H1 (cell line): ENCODE measurements at regions not wholly inside any gene's neighbourhood (a gene's known extent, or its start where the extent isn't known, plus 50 kb on each side); places are given as distances from the start of the nearest gene placed in this dataset.

ENCODE experiments used
- CTCF ChIA-PET: fragments of 300-600 bp; sonication (Branson Sonifier 250); formaldehyde crosslinking; loops from one replicate; lab custom pipeline; 2021; ENCODE audit not compliant: partially characterized antibody; lab: Charles Lee
- POLR2A ChIA-PET: fragments of 300-600 bp; sonication (Branson Sonifier 250); formaldehyde crosslinking; loops from one replicate; lab custom pipeline; 2021; ENCODE audit warnings: inconsistent platforms; ENCODE audit not compliant: partially characterized antibody; lab: Charles Lee
- DNase-seq, 2 experiments: peaks; one replicate each; pipeline versions ENCODE4 v3.0.0 to v3.0.0-alpha.2; 2010 to 2022; ENCODE audit warnings: low spot score in 2 of 2, low read depth in 1 of 2, mixed read lengths in 1 of 2
- FAIRE-seq: peaks from 2 replicates; lab custom pipeline; 2011; peaks lifted over from hg19 to GRCh38; lab: Jason Lieb, UNC
- H2AFZ ChIP-seq: 2 replicates; pipeline ENCODE4 v1.8.1; 2012; ENCODE audit warnings: low read length, inconsistent platforms
- H2AK5ac ChIP-seq: 2 replicates; pipeline ENCODE4 v1.6.1; 2013; ENCODE audit warnings: low read depth, low read length
- H2BK120ac ChIP-seq: replicated peaks from 2 replicates; pipeline ENCODE3; 2013; ENCODE audit warnings: low read depth, low read length, inconsistent platforms
- H2BK12ac ChIP-seq: 2 replicates; pipeline ENCODE4 v1.6.1; 2013; ENCODE audit warnings: low read depth, low read length
- H2BK15ac ChIP-seq: 2 replicates; pipeline ENCODE4 v1.6.1; 2013; ENCODE audit warnings: low read length
- H2BK20ac ChIP-seq: 2 replicates; pipeline ENCODE4 v1.6.1; 2013; ENCODE audit warnings: low read length
- H2BK5ac ChIP-seq: 2 replicates; pipeline ENCODE4 v1.6.1; 2013; ENCODE audit warnings: low read depth, low read length
- H3K14ac ChIP-seq: 2 replicates; pipeline ENCODE4 v1.6.1; 2013; ENCODE audit warnings: inconsistent platforms; ENCODE audit not compliant: insufficient read length
- H3K18ac ChIP-seq: 2 replicates; pipeline ENCODE4 v1.6.1; 2013; ENCODE audit warnings: low read length; ENCODE audit errors: extremely low read depth
- H3K23ac ChIP-seq: 2 replicates; pipeline ENCODE4 v1.6.1; 2013; ENCODE audit warnings: inconsistent platforms; ENCODE audit not compliant: insufficient read length
- H3K23me2 ChIP-seq: 2 replicates; pipeline ENCODE4 v1.6.1; 2013; ENCODE audit warnings: low read depth, low read length
- H3K27ac ChIP-seq: 2 replicates; pipeline ENCODE4 v1.6.1; 2011; ENCODE audit warnings: low read depth, low read length, inconsistent platforms
- H3K27me3 ChIP-seq, 4 experiments: replicated peaks in 1 of 4; 1 replicate in 1 of 4; 2 replicates in 3 of 4; pipeline versions ENCODE4 v1.6.1 to v1.8.1; 2011 to 2013; ENCODE audit warnings: low read length in 3 of 4, mild to moderate bottlenecking in 3 of 4, inconsistent platforms in 2 of 4, mixed read lengths in 2 of 4, moderate library complexity in 1 of 4; ENCODE audit not compliant: control insufficient read depth in 3 of 4, insufficient read depth in 3 of 4; ENCODE audit errors: extremely low read depth in 1 of 4
- H3K36me3 ChIP-seq, 4 experiments: 2 replicates each; pipeline versions ENCODE4 v1.6.1 to v1.8.1; 2011 to 2013; ENCODE audit warnings: mild to moderate bottlenecking in 4 of 4, low read length in 3 of 4, moderate library complexity in 2 of 4, control low read depth in 1 of 4, inconsistent platforms in 1 of 4; ENCODE audit not compliant: insufficient read depth in 4 of 4, control insufficient read depth in 2 of 4
- H3K4ac ChIP-seq: replicated peaks from 2 replicates; pipeline ENCODE3; 2013; ENCODE audit warnings: low read length, low read depth, mixed read lengths, inconsistent platforms; ENCODE audit not compliant: insufficient read length
- H3K4me1 ChIP-seq, 4 experiments: replicated peaks in 1 of 4; 1 replicate in 1 of 4; 2 replicates in 3 of 4; pipeline versions ENCODE4 v1.6.1 to v1.8.1; 2011 to 2013; ENCODE audit warnings: low read length in 3 of 4, inconsistent platforms in 2 of 4, mixed read lengths in 1 of 4; ENCODE audit not compliant: insufficient read depth in 4 of 4, control insufficient read depth in 3 of 4
- H3K4me2 ChIP-seq, 2 experiments: 2 replicates each; pipeline versions ENCODE4 v1.6.1 to v1.8.1; 2011 to 2013; ENCODE audit warnings: low read depth in 2 of 2, low read length in 2 of 2, control low read depth in 1 of 2, inconsistent platforms in 1 of 2, mild to moderate bottlenecking in 1 of 2; ENCODE audit not compliant: insufficient read depth in 1 of 2
- H3K4me3 ChIP-seq, 4 experiments: fragments of 200-600, 300-600 bp in 1 of 4; sonication (generic), shearing (Covaris generic), sonication (Bioruptor Twin) in 1 of 4; 2 replicates each; pipeline versions ENCODE4 v1.5.1 to v1.8.1; 2011 to 2016; ENCODE audit warnings: low read length in 4 of 4, low read depth in 3 of 4, control low read depth in 2 of 4, inconsistent platforms in 2 of 4, mild to moderate bottlenecking in 2 of 4, mixed read lengths in 1 of 4, moderate library complexity in 1 of 4; ENCODE audit not compliant: insufficient read depth in 2 of 4; ENCODE audit errors: extremely low read depth in 1 of 4
- H3K56ac ChIP-seq: replicated peaks from 2 replicates; pipeline ENCODE3; 2013; ENCODE audit warnings: low read depth, mild to moderate bottlenecking, mixed read lengths, low read length, inconsistent platforms; ENCODE audit not compliant: insufficient read length
- H3K79me1 ChIP-seq: 2 replicates; pipeline ENCODE4 v1.6.1; 2013; ENCODE audit warnings: low read depth, low read length, control low read depth
- H3K79me2 ChIP-seq, 2 experiments: 2 replicates each; pipeline versions ENCODE4 v1.6.1 to v1.8.1; 2012 to 2013; ENCODE audit warnings: low read length in 2 of 2, mild to moderate bottlenecking in 2 of 2, inconsistent platforms in 1 of 2; ENCODE audit not compliant: insufficient read depth in 2 of 2, control insufficient read depth in 1 of 2
- H3K9ac ChIP-seq, 4 experiments: replicated peaks in 1 of 4; 1 replicate in 1 of 4; 2 replicates in 3 of 4; pipeline versions ENCODE4 v1.6.1 to v1.8.1; 2011 to 2013; ENCODE audit warnings: low read depth in 3 of 4, low read length in 3 of 4, control low read depth in 2 of 4, mild to moderate bottlenecking in 2 of 4, moderate library complexity in 2 of 4, inconsistent platforms in 1 of 4; ENCODE audit errors: extremely low read depth in 1 of 4
- H3K9me3 ChIP-seq, 2 experiments: 2 replicates each; pipeline versions ENCODE4 v1.6.1 to v1.8.1; 2012 to 2013; ENCODE audit warnings: mild to moderate bottlenecking in 2 of 2, moderate library complexity in 2 of 2, control low read depth in 1 of 2, inconsistent platforms in 1 of 2, low read depth in 1 of 2, low read length in 1 of 2, mixed read lengths in 1 of 2; ENCODE audit not compliant: insufficient read depth in 2 of 2
- H4K20me1 ChIP-seq, 2 experiments: replicated peaks in 1 of 2; 2 replicates each; pipeline versions ENCODE3 to v1.8.1; 2011 to 2013; ENCODE audit warnings: inconsistent platforms in 2 of 2, low read length in 2 of 2, mild to moderate bottlenecking in 1 of 2; ENCODE audit not compliant: insufficient read depth in 2 of 2, control insufficient read depth in 1 of 2
- H4K5ac ChIP-seq: 2 replicates; pipeline ENCODE4 v1.6.1; 2013; ENCODE audit warnings: low read length, low read depth, mixed read lengths, inconsistent platforms; ENCODE audit not compliant: insufficient read length
- H4K8ac ChIP-seq: 2 replicates; pipeline ENCODE4 v1.8.0; 2013; ENCODE audit warnings: mild to moderate bottlenecking, moderate library complexity, low read length, inconsistent platforms; ENCODE audit not compliant: insufficient read depth; ENCODE audit errors: extremely low read depth
- H4K91ac ChIP-seq: replicated peaks from 2 replicates; pipeline ENCODE3; 2013; ENCODE audit warnings: low read length, mixed read lengths, inconsistent platforms; ENCODE audit not compliant: insufficient read length
- CREB1 ChIP-seq: IDR thresholded peaks from 2 replicates; pipeline ENCODE4 v1.6.1; 2012; ENCODE audit warnings: inconsistent platforms
- EP300 ChIP-seq, 2 experiments: IDR thresholded peaks; 1 replicate in 1 of 2; 2 replicates in 1 of 2; pipeline ENCODE4 v1.6.1; 2011 to 2012; ENCODE audit warnings: low read depth in 2 of 2, low read length in 2 of 2, mild to moderate bottlenecking in 2 of 2, borderline replicate concordance in 1 of 2, inconsistent platforms in 1 of 2, moderate library complexity in 1 of 2
- JUND ChIP-seq: IDR thresholded peaks from 2 replicates; pipeline ENCODE4 v1.6.1; 2011; ENCODE audit warnings: mild to moderate bottlenecking, improper control_type of control experiment, low read length
- PHF8 ChIP-seq: fragments of 200-600 bp; sonication (generic); conservative IDR thresholded peaks from 2 replicates; pipeline ENCODE4 v1.7.1; 2012; ENCODE audit warnings: low read depth, mild to moderate bottlenecking, inconsistent platforms, low read length, moderate library complexity
- POU5F1 ChIP-seq: IDR thresholded peaks from 2 replicates; pipeline ENCODE4 v1.6.1; 2011; ENCODE audit warnings: low read depth, mild to moderate bottlenecking, low read length, moderate library complexity
- TCF12 ChIP-seq: IDR thresholded peaks from 2 replicates; pipeline ENCODE4 v1.6.1; 2011; ENCODE audit warnings: low read depth, mild to moderate bottlenecking, low read length
- WGBS, 2 experiments: shearing (Covaris generic) in 1 of 2; methylation state at CpG; one replicate each; pipeline versions ENCODE4 v1.1.6 to v1.1.7; 2013 to 2015; ENCODE audit warnings: low lambda C conversion rate in 2 of 2, mixed read lengths in 2 of 2, inconsistent platforms in 1 of 2, low coverage in 1 of 2, missing lambda C conversion rate in 1 of 2; ENCODE audit not compliant: insufficient replicate concordance in 2 of 2, insufficient coverage in 1 of 2, insufficient read length in 1 of 2; ENCODE audit errors: extremely low coverage in 1 of 2, missing lambda C conversion rate in 1 of 2; 5-methylcytosine and 5-hydroxymethylcytosine counted together
- TF ChIP-seq, protein P1 (sequence below): IDR thresholded peaks from 2 replicates; pipeline ENCODE4 v1.6.1; 2012; ENCODE audit warnings: low read length, inconsistent platforms
- TF ChIP-seq, protein P2 (sequence below): IDR thresholded peaks from 2 replicates; pipeline ENCODE4 v1.6.1; 2012; ENCODE audit warnings: inconsistent platforms

DNA sequence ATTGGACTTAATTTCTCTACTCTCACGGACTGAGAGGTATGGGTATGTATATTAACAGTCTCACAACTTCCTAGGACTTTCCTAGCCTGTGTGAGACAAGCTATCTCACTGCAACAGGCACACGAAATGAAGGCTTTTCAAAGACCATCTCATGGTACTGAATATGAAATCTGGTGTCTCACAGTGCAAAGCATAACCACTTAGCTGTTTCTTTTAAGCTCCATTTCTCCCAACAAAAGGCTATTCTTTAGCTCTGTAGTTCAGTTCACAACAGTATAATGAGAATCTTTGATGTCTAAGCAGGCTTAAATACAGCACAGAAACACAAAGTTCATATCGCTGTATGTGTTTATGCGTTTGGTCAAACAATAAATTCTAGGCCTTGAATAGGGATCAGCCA is 116.2 kb upstream of the PCDH18 start:
- H3K23me2 ChIP-seq = no peaks in the 10 kb centered on the region
- no peak overlapping the region for H4K91ac ChIP-seq
- H3K27ac ChIP-seq = no peak overlapping the region
- no peak overlapping the region for H4K8ac ChIP-seq
- no peak overlapping the region for H2BK5ac ChIP-seq
- no peak for TF ChIP-seq EP300 (IDR thresholded peaks at IDR 0.05; ENCODE audit: borderline replicate concordance in 1 of 2, low read depth in 2 of 2, low read length in 2 of 2)
- no peak for TF ChIP-seq CREB1
- no peak for TF ChIP-seq PHF8
- TF ChIP-seq, protein P1, sequence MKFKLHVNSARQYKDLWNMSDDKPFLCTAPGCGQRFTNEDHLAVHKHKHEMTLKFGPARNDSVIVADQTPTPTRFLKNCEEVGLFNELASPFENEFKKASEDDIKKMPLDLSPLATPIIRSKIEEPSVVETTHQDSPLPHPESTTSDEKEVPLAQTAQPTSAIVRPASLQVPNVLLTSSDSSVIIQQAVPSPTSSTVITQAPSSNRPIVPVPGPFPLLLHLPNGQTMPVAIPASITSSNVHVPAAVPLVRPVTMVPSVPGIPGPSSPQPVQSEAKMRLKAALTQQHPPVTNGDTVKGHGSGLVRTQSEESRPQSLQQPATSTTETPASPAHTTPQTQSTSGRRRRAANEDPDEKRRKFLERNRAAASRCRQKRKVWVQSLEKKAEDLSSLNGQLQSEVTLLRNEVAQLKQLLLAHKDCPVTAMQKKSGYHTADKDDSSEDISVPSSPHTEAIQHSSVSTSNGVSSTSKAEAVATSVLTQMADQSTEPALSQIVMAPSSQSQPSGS = no peak
- no peak for TF ChIP-seq JUND
- TF ChIP-seq, protein P2, sequence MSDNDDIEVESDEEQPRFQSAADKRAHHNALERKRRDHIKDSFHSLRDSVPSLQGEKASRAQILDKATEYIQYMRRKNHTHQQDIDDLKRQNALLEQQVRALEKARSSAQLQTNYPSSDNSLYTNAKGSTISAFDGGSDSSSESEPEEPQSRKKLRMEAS = no peak
- TF ChIP-seq TCF12 = no peak
- TF ChIP-seq POU5F1 = no peak
- TF ChIP-seq, all 59 proteins: peak for 0
- Histone ChIP-seq H3K4me1 (no peaks in the 10 kb centered on the region), H3K23ac (no peak overlapping the region), H2AFZ (peak overlapping the region; percentile 46; the same call in 1 of the 2 replicates), H2AK5ac (no peak overlapping the region), H2BK15ac (no peak overlapping the region), H3K4me3 (no peak overlapping the region), H3K79me1 (no peaks in the 10 kb centered on the region), H3K4ac (no peak overlapping the region), H3K79me2 (no peaks in the 10 kb centered on the region), H3K27me3 (no peaks in the 10 kb centered on the region), H4K20me1 (no peaks in the 10 kb centered on the region), H2BK12ac (no peak overlapping the region), H3K9ac (no peak overlapping the region), H3K36me3 (no peaks in the 10 kb centered on the region), H4K5ac (no peak overlapping the region), H3K14ac (no peak overlapping the region), H3K9me3 (no peaks in the 10 kb centered on the region), H2BK120ac (no peak overlapping the region), H2BK20ac (no peak overlapping the region), H3K4me2 (no peak overlapping the region), H3K56ac (no peak overlapping the region), H3K18ac (no peak overlapping the region)
- no peak for FAIRE-seq
- ChIA-PET POLR2A (no interaction called here), CTCF (interaction anchor here (1.7 kb wide), 1 partner anchor 414 kb away, joined by 4 read pairs; no protein-coding TSS in a partner anchor)
- no peak for DNase-seq
- WGBS, 2 experiments = 82% methylated on average over 4 of the region's 4 CpGs; no CpG with 5 or more reads in 1 of the 2 experiments
